ENCODE measurements at regions not wholly inside any gene's neighbourhood (a gene's known extent, or its start where the extent isn't known, plus 50 kb on each side); places are given as distances from the start of the nearest gene placed in this dataset.

DNA sequence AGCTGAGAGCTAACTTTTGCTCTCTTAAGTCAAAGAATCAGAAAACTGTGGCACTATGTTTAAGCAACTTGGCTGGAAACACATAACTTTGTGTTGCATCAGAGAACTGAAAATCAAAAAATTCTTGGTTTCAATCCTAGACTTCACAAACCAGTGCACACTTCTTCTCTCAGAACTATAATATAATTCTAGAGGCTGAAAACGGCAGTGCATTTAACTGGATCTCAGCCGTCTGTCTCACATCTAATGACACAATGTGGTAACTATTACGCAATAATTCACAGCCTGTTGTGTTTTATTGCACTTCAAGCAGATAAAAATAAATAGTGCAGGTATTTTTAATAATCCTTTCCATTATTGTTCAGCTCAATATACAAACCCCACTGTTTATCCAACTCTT, 260.6 kb upstream of the DIAPH2 start:
- Histone ChIP-seq H3K27me3 (ENCODE audit: control insufficient read depth in 2 of 2, insufficient read depth in 2 of 2, low read length in 2 of 2) (no peaks in the 10 kb centered on the region), H3K36me3 (ENCODE audit: control insufficient read depth in 2 of 3, insufficient read depth in 3 of 3, low read length in 3 of 3) (no peaks in the 10 kb centered on the region), H3K4me1 (ENCODE audit: control insufficient read depth in 2 of 2, insufficient read depth in 2 of 2, low read length in 2 of 2) (no peaks in the 10 kb centered on the region), H3K4me3 (ENCODE audit: low read length) (no peak overlapping the region), H3K9me3 (ENCODE audit: control insufficient read depth in 2 of 3, low read length in 3 of 3) (no peaks in the 10 kb centered on the region), H3K27ac (ENCODE audit: low read depth, low read length) (no peak overlapping the region)
- DNase-seq (no peak), ATAC-seq (no peak)
- H3K27me3 Mint-ChIP-seq = peaks cover 0 to 2% (median 0%) of the 10 kb centered on the region in 5 donors
- ChIA-PET POLR2A (no interaction called here), CTCF (no interaction called here)
- no peak overlapping the region for H3K27ac Mint-ChIP-seq
- no peaks in the 10 kb centered on the region for H3K36me3 Mint-ChIP-seq
- intact Hi-C loops (cut with micrococcal nuclease) = no loop called here
- H3K9me3 Mint-ChIP-seq = peaks cover 0 to 5% (median 0%) of the 10 kb centered on the region in 11 donors
- no peak overlapping the region for H3K4me3 Mint-ChIP-seq
- H3K4me1 Mint-ChIP-seq = no peaks in the 10 kb centered on the region

DNA sequence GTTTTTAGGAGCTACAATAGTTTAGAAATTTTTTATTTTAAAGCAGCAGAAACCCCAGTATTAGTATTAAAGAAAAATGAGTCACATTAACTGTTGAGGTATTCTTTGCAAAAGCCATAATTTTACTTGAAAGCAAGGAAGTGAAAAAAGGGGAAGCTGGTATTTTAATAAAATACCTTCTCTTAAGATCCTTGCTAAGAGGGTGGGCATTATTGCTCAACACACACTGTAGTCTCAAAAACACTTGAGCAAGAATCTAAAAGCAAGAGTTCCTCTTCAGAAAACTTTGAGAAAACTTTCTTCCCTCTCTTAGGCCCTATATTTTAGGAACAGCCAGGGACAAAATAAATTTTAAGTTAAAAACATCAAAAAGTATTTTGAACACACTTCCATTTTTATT, 259.4 kb upstream of the DIAPH2 start:
- peaks cover 0 to 5% (median 0%) of the 10 kb centered on the region in 11 donors for H3K9me3 Mint-ChIP-seq

DNA sequence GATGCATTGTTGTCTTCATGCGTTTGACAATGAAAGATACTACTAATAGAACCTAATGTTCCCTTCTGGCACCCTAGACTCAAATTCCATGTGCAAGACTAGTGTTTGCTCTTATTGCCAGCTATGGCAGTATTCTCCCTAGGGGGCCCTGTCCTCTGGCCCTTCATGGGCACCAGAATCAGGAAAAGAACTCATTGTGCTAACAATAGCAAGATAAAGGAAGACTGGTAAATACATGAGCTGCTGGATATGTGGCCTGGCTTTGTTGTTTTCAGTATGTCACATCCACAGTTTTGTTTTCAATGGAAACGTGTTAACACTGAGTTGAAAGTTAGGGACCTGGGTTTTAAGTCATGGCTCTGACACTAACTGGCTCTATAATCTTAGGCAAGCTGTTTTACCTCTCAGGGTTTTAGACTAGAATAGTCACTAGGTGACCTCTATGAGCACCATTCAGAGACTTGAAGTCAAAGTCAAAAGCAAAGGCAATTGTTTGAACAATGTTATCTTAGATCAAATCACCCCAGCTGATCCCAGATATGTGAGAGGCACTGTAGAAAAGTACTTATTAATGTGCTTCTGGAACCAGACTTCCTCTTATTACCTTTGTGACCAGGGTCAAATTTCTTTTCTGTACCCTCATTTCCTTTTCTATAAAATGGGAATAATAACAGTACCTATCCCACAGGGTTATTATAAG, 253.7 kb upstream of the DIAPH2 start:
- Mint-ChIP-seq H3K27me3 (peaks cover 0 to 4% (median 0%) of the 10 kb centered on the region in 5 donors), H3K4me1 (no peaks in the 10 kb centered on the region), H3K9me3 (peaks cover 0 to 5% (median 0%) of the 10 kb centered on the region in 11 donors), H3K27ac (no peak overlapping the region), H3K36me3 (no peaks in the 10 kb centered on the region), H3K4me3 (no peak overlapping the region)
- Histone ChIP-seq H3K27me3 (ENCODE audit: control insufficient read depth in 2 of 2, insufficient read depth in 2 of 2, low read length in 2 of 2) (no peaks in the 10 kb centered on the region), H3K27ac (ENCODE audit: low read depth, low read length) (no peak overlapping the region), H3K4me3 (ENCODE audit: low read length) (no peak overlapping the region), H3K36me3 (ENCODE audit: control insufficient read depth in 2 of 3, insufficient read depth in 3 of 3, low read length in 3 of 3) (no peaks in the 10 kb centered on the region), H3K4me1 (ENCODE audit: control insufficient read depth in 2 of 2, insufficient read depth in 2 of 2, low read length in 2 of 2) (no peaks in the 10 kb centered on the region), H3K9me3 (ENCODE audit: control insufficient read depth in 2 of 3, low read length in 3 of 3) (no peaks in the 10 kb centered on the region)
- ChIA-PET CTCF (no interaction called here), POLR2A (no interaction called here)
- intact Hi-C loops (cut with micrococcal nuclease) = no loop called here
- ATAC-seq (no peak), DNase-seq (no peak)

More for the DNA sequence above, 259.4 kb upstream of the DIAPH2 start:
- no peak overlapping the region for H3K27ac Mint-ChIP-seq
- Histone ChIP-seq H3K27me3 (ENCODE audit: control insufficient read depth in 2 of 2, insufficient read depth in 2 of 2, low read length in 2 of 2) (no peaks in the 10 kb centered on the region), H3K4me3 (ENCODE audit: low read length) (no peak overlapping the region), H3K36me3 (ENCODE audit: control insufficient read depth in 2 of 3, insufficient read depth in 3 of 3, low read length in 3 of 3) (no peaks in the 10 kb centered on the region), H3K27ac (ENCODE audit: low read depth, low read length) (no peak overlapping the region), H3K4me1 (ENCODE audit: control insufficient read depth in 2 of 2, insufficient read depth in 2 of 2, low read length in 2 of 2) (no peaks in the 10 kb centered on the region), H3K9me3 (ENCODE audit: control insufficient read depth in 2 of 3, low read length in 3 of 3) (no peaks in the 10 kb centered on the region)
- CTCF ChIA-PET = no interaction called here
- peaks cover 0 to 2% (median 0%) of the 10 kb centered on the region in 5 donors for H3K27me3 Mint-ChIP-seq
- ATAC-seq (no peak), DNase-seq (no peak)
- no peaks in the 10 kb centered on the region for H3K4me1 Mint-ChIP-seq
- POLR2A ChIA-PET = no interaction called here
- intact Hi-C loops (cut with micrococcal nuclease) = no loop called here
- H3K4me3 Mint-ChIP-seq = no peak overlapping the region
- no peaks in the 10 kb centered on the region for H3K36me3 Mint-ChIP-seq

DNA sequence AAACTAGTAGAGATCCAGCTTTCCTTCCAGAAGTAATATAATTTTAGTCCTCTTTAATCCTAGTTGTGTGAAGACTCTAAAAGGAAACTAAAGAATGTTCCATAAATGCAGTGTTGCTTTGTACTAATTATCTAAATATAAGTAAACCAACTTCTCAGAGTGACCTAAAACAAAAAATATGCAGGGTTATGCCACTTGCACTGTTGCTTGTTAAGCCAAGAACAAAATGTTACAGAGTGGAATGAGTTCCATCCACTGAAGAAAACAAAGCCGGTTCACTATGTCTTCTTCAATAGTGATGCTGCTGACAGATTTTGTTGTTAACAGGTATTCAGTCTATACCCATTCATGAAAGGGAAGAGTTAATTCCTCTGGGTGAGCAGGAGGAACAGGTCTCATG, 252.0 kb upstream of the DIAPH2 start:
- Histone ChIP-seq H3K27ac (ENCODE audit: low read depth, low read length) (no peak overlapping the region), H3K4me1 (ENCODE audit: control insufficient read depth in 2 of 2, insufficient read depth in 2 of 2, low read length in 2 of 2) (no peaks in the 10 kb centered on the region), H3K9me3 (ENCODE audit: control insufficient read depth in 2 of 3, low read length in 3 of 3) (no peaks in the 10 kb centered on the region), H3K36me3 (ENCODE audit: control insufficient read depth in 2 of 3, insufficient read depth in 3 of 3, low read length in 3 of 3) (no peaks in the 10 kb centered on the region), H3K4me3 (ENCODE audit: low read length) (no peak overlapping the region), H3K27me3 (ENCODE audit: control insufficient read depth in 2 of 2, insufficient read depth in 2 of 2, low read length in 2 of 2) (no peaks in the 10 kb centered on the region)
- POLR2A ChIA-PET = no interaction called here
- Mint-ChIP-seq H3K27ac (no peak overlapping the region), H3K27me3 (peaks cover 0 to 4% (median 0%) of the 10 kb centered on the region in 5 donors), H3K36me3 (no peaks in the 10 kb centered on the region), H3K4me1 (no peaks in the 10 kb centered on the region), H3K4me3 (no peak overlapping the region), H3K9me3 (peaks cover 0 to 1% (median 0%) of the 10 kb centered on the region in 11 donors)
- CTCF ChIA-PET = interaction anchor here (0.6 kb wide), 1 partner anchor 203 kb away, joined by 4 read pairs; no protein-coding TSS in a partner anchor
- DNase-seq (no peak), ATAC-seq (no peak)
- intact Hi-C loops (cut with micrococcal nuclease) = no loop called here

DNA sequence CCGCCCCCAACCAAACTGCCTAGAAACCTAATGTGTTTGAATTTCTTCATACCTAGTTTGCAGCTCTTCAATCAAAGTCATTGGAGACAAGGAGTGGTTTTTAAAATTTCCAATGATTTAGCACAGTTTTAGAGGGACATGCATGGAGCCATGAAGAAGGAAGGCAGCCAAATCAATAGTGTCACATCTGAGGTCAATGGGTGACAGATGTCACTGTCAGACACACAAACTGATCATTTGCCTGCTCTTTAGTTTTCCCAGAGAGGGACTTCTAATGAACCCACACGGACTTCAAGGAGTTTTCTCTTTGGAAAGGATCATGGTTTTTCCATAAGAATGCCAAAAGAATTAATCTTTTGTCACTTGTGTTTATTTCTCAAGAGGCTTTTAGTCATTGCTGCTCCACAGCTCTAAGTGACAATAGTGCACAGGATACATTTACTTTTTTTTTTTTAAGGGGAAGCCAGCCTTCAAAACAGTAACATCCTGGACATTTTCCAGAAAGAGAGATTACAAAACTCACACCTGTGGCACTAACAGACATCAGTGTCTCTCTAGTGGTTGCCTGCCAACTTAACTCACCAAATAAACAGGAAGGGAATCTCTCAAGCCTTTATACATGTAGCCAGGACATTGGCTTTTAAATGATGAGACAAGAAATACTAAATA, 251.1 kb upstream of the DIAPH2 start:
- Mint-ChIP-seq H3K27ac (no peak overlapping the region), H3K27me3 (peaks cover 0 to 4% (median 0%) of the 10 kb centered on the region in 5 donors), H3K36me3 (no peaks in the 10 kb centered on the region), H3K4me1 (no peaks in the 10 kb centered on the region), H3K9me3 (peaks cover 0 to 1% (median 0%) of the 10 kb centered on the region in 11 donors), H3K4me3 (no peak overlapping the region)
- H3K27ac ChIP-seq (ENCODE audit: low read depth, low read length) = no peak overlapping the region
- intact Hi-C loops (cut with micrococcal nuclease) = no loop called here
- H3K36me3 ChIP-seq (ENCODE audit: control insufficient read depth in 2 of 3, insufficient read depth in 3 of 3, low read length in 3 of 3) = no peaks in the 10 kb centered on the region
- ATAC-seq (no peak), DNase-seq (no peak)
- POLR2A ChIA-PET = no interaction called here
- H3K4me1 ChIP-seq (ENCODE audit: control insufficient read depth in 2 of 2, insufficient read depth in 2 of 2, low read length in 2 of 2) = no peaks in the 10 kb centered on the region
- no peaks in the 10 kb centered on the region for H3K9me3 ChIP-seq (ENCODE audit: control insufficient read depth in 2 of 3, low read length in 3 of 3)
- no peak overlapping the region for H3K4me3 ChIP-seq (ENCODE audit: low read length)
- CTCF ChIA-PET = no interaction called here
- H3K27me3 ChIP-seq (ENCODE audit: control insufficient read depth in 2 of 2, insufficient read depth in 2 of 2, low read length in 2 of 2) = no peaks in the 10 kb centered on the region

DNA sequence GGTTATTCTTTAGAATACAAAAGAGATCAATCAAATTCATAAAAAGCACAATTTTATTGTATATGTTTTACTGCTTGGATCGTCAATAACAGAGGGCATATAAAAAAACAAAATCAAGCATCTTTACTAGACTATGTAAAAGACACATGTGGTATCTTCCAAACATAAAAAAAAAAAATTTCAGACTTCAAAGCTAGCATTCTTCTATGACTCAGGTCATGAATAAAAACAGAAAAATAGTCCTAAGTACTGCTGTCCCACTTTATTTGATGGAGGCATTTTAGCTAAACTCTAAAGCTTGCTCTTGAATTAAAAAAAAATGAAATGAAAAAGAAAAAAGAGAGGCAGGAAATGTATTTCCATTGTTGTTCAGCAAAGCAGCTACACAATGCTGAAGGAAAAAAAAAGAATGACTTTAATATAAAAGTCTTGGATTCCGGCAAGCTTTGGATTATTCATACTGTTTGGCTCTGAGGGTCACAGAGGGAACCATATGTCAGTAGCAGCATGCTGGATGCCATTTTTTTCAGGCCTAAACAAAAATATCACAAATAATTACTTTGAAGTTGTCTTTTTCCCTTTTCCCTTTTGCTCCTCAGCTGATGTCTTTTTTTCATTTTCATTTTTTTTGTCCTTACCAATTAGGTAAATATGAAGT, 249.1 kb upstream of the DIAPH2 start:
- H3K4me1 ChIP-seq (ENCODE audit: control insufficient read depth in 2 of 2, insufficient read depth in 2 of 2, low read length in 2 of 2) = no peaks in the 10 kb centered on the region
- H3K4me1 Mint-ChIP-seq = no peaks in the 10 kb centered on the region
- no peaks in the 10 kb centered on the region for H3K36me3 Mint-ChIP-seq
- no peak for DNase-seq
- intact Hi-C loops (cut with micrococcal nuclease) = no loop called here
- H3K27ac Mint-ChIP-seq = no peak overlapping the region
- peaks cover 0 to 1% (median 0%) of the 10 kb centered on the region in 11 donors for H3K9me3 Mint-ChIP-seq
- no peak for ATAC-seq
- no peak overlapping the region for H3K4me3 Mint-ChIP-seq
- H3K27me3 Mint-ChIP-seq = peaks cover 0 to 4% (median 0%) of the 10 kb centered on the region in 5 donors
- H3K27me3 ChIP-seq (ENCODE audit: control insufficient read depth in 2 of 2, insufficient read depth in 2 of 2, low read length in 2 of 2) = no peaks in the 10 kb centered on the region
- H3K27ac ChIP-seq (ENCODE audit: low read depth, low read length) = no peak overlapping the region
- H3K9me3 ChIP-seq (ENCODE audit: control insufficient read depth in 2 of 3, low read length in 3 of 3) = no peaks in the 10 kb centered on the region
- POLR2A ChIA-PET = no interaction called here
- no peak overlapping the region for H3K4me3 ChIP-seq (ENCODE audit: low read length)
- CTCF ChIA-PET = no interaction called here
- H3K36me3 ChIP-seq (ENCODE audit: control insufficient read depth in 2 of 3, insufficient read depth in 3 of 3, low read length in 3 of 3) = no peaks in the 10 kb centered on the region

All from naive thymus-derived CD4-positive, alpha-beta T cell (primary cell).